ENCODE measurements at regions not wholly inside any gene's neighbourhood (a gene's known extent, or its start where the extent isn't known, plus 50 kb on each side); places are given as distances from the start of the nearest gene placed in this dataset.

GRCh38 chr22:27412866-27413445, 388.6 kb downstream of the MN1 start:
- 87% methylated on average over 7 of the region's 7 CpGs for WGBS
- no peaks in the 10 kb centered on the region for H3K36me3 ChIP-seq (ENCODE audit: insufficient read depth)
- no peak overlapping the region for H3K27ac ChIP-seq (ENCODE audit: low read depth)
- no peak for DNase-seq (ENCODE audit: extremely low spot score)
- no peaks in the 10 kb centered on the region for H3K4me1 ChIP-seq (ENCODE audit: insufficient read depth)
- H3K4me3 ChIP-seq (ENCODE audit: low read depth, low read length), result no peak overlapping the region

GRCh38 chr22:27413702-27414101, 387.9 kb downstream of the MN1 start:
- H3K4me1 ChIP-seq (ENCODE audit: insufficient read depth), result no peaks in the 10 kb centered on the region
- 87% methylated on average over 3 of the region's 3 CpGs for WGBS
- no peaks in the 10 kb centered on the region for H3K36me3 ChIP-seq (ENCODE audit: insufficient read depth)
- DNase-seq (ENCODE audit: extremely low spot score), result no peak
- no peak overlapping the region for H3K27ac ChIP-seq (ENCODE audit: low read depth)
- no peak overlapping the region for H3K4me3 ChIP-seq (ENCODE audit: low read depth, low read length)

- no peak overlapping the region for H3K27ac ChIP-seq (ENCODE audit: low read depth)
- H3K4me3 ChIP-seq (ENCODE audit: low read depth, low read length), result no peak overlapping the region
- no peaks in the 10 kb centered on the region for H3K36me3 ChIP-seq (ENCODE audit: insufficient read depth)
- no peak for DNase-seq (ENCODE audit: extremely low spot score)
- 21% methylated on average over 12 of the region's 12 CpGs for WGBS
- no peaks in the 10 kb centered on the region for H3K4me1 ChIP-seq (ENCODE audit: insufficient read depth)
Measured at GRCh38 chr22:27416511-27417420, 384.8 kb downstream of the MN1 start.

- H3K4me3 ChIP-seq (ENCODE audit: low read depth, low read length), result no peak overlapping the region
- 82% methylated on average over 5 of the region's 5 CpGs for WGBS
- no peak overlapping the region for H3K27ac ChIP-seq (ENCODE audit: low read depth)
- DNase-seq (ENCODE audit: extremely low spot score), result no peak
- no peaks in the 10 kb centered on the region for H3K36me3 ChIP-seq (ENCODE audit: insufficient read depth)
- H3K4me1 ChIP-seq (ENCODE audit: insufficient read depth), result no peaks in the 10 kb centered on the region
Measured at GRCh38 chr22:27417421-27417814, 384.1 kb downstream of the MN1 start.

- Histone ChIP-seq H3K36me3 (ENCODE audit: insufficient read depth) (no peaks in the 10 kb centered on the region), H3K27ac (ENCODE audit: low read depth) (no peak overlapping the region), H3K4me3 (ENCODE audit: low read depth, low read length) (no peak overlapping the region), H3K4me1 (ENCODE audit: insufficient read depth) (no peaks in the 10 kb centered on the region)
- WGBS, result 69% methylated on average over 7 of the region's 7 CpGs
- no peak for DNase-seq (ENCODE audit: extremely low spot score)
Measured at GRCh38 chr22:27418261-27418660, 383.3 kb downstream of the MN1 start.

DNA sequence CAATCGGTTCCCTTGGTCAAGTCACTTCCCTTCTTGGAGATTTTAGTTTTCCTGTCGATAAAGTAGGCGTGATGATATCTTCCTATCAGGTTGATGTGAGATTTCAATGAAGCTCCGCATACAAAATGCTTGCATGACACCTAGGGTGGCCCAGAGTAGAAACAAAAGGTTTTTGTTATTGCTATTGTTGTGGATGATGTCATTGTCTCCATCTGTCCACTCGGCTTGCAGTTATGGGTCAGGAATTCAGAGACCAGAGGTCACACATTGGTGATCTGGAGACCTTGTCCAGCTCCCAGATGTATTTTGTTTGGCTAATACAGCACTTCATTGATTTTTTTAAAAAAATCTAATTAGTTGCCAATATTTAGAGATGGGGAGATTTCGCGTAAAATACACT, 382.1 kb downstream of the MN1 start:
- WGBS, result 85% methylated on average over 7 of the region's 7 CpGs
- H3K4me3 ChIP-seq (ENCODE audit: low read depth, low read length), result no peak overlapping the region
- no peak overlapping the region for H3K27ac ChIP-seq (ENCODE audit: low read depth)
- no peak for DNase-seq (ENCODE audit: extremely low spot score)
- H3K36me3 ChIP-seq (ENCODE audit: insufficient read depth), result no peaks in the 10 kb centered on the region
- no peaks in the 10 kb centered on the region for H3K4me1 ChIP-seq (ENCODE audit: insufficient read depth)

GRCh38 chr22:27420195-27420816, 381.2 kb downstream of the MN1 start:
- Histone ChIP-seq H3K36me3 (ENCODE audit: insufficient read depth) (no peaks in the 10 kb centered on the region), H3K4me1 (ENCODE audit: insufficient read depth) (no peaks in the 10 kb centered on the region), H3K27ac (ENCODE audit: low read depth) (no peak overlapping the region), H3K4me3 (ENCODE audit: low read depth, low read length) (no peak overlapping the region)
- WGBS, result 69% methylated on average over 6 of the region's 6 CpGs
- DNase-seq (ENCODE audit: extremely low spot score), result no peak

DNA sequence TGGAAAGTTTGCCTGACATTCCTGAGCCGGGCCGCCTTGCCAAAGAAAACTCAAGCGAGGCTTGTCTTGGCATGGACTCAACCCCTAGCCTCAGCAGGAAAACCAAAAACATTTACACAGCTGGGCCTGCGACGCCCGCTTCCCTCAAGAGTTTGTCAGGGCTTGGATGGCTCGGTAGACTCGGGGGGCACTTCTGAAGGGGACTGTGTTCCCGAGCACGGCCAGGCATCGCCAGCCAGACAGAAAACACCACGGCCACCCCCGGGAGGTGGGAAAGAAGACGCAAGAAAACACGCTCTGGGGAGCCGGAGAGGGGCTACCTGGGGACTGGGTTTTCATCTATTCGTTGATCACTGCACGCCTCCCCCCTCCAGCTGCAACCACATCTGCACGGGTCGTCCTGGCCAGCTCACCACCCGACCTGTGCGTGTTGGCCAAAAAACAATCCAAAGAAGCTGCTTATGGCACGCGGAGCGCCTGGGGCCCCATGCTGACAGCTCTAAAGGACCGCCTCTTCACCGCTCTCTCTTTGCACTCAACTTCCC, 380.7 kb downstream of the MN1 start:
- H3K36me3 ChIP-seq (ENCODE audit: insufficient read depth), result no peaks in the 10 kb centered on the region
- 14% methylated on average over 27 of the region's 27 CpGs for WGBS
- no peaks in the 10 kb centered on the region for H3K4me1 ChIP-seq (ENCODE audit: insufficient read depth)
- no peak overlapping the region for H3K4me3 ChIP-seq (ENCODE audit: low read depth, low read length)
- H3K27ac ChIP-seq (ENCODE audit: low read depth), result no peak overlapping the region
- peak; percentile 74 for DNase-seq (ENCODE audit: extremely low spot score)

- DNase-seq (ENCODE audit: extremely low spot score), result no peak
- H3K4me3 ChIP-seq (ENCODE audit: low read depth, low read length), result no peak overlapping the region
- H3K36me3 ChIP-seq (ENCODE audit: insufficient read depth), result no peaks in the 10 kb centered on the region
- no peak overlapping the region for H3K27ac ChIP-seq (ENCODE audit: low read depth)
- no peaks in the 10 kb centered on the region for H3K4me1 ChIP-seq (ENCODE audit: insufficient read depth)
Measured at GRCh38 chr22:27422442-27422841, 379.1 kb downstream of the MN1 start.

DNA sequence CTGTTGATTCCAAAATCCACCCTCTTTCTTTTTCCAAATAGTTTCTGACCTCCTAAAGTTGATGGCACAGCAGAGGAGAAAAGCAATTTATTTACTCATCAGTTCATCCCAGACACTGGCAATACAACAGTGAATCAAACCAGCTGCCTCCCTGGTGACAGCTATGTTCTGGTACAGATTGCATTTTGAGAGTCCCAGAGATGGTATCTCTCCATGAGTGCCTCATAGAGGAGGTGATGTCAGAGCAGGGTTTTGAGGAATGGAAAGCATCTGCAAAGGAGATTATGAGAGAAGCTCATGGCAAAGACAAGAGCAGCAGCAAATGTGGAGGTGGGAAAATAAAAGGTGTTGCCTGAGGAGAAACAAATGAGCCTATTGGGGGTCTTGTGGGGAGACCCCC, 377.2 kb downstream of the MN1 start:
- H3K27ac ChIP-seq (ENCODE audit: low read depth), result no peak overlapping the region
- no peaks in the 10 kb centered on the region for H3K36me3 ChIP-seq (ENCODE audit: insufficient read depth)
- no peak overlapping the region for H3K4me3 ChIP-seq (ENCODE audit: low read depth, low read length)
- no peaks in the 10 kb centered on the region for H3K4me1 ChIP-seq (ENCODE audit: insufficient read depth)
- no peak for DNase-seq (ENCODE audit: extremely low spot score)

GRCh38 chr22:27429476-27429875, 372.1 kb downstream of the MN1 start:
- no peak for DNase-seq (ENCODE audit: extremely low spot score)
- WGBS, result 94% methylated on average over 10 of the region's 10 CpGs
- no peak overlapping the region for H3K4me3 ChIP-seq (ENCODE audit: low read depth, low read length)
- H3K4me1 ChIP-seq (ENCODE audit: insufficient read depth), result no peaks in the 10 kb centered on the region
- no peaks in the 10 kb centered on the region for H3K36me3 ChIP-seq (ENCODE audit: insufficient read depth)
- no peak overlapping the region for H3K27ac ChIP-seq (ENCODE audit: low read depth)

DNA sequence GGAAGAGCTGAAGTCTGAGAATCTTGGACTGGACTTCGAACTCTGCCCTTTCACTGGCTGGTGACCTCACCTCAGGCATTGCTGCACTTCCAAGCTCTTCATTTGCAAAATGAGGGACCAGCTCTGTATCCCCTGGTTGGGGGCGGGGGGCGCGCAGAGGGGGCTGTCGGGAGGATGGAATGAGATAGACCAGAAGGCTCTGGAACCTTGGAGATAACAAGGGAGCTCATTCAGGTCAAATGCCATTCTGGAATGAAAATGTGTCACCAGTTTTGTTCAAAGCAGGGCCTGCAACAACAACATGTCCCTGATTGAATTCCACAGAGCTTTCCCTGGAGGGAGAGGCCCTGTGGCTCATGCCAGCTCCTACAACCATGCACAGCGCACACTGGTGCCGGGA, 370.5 kb downstream of the MN1 start:
- H3K4me3 ChIP-seq (ENCODE audit: low read depth, low read length), result no peak overlapping the region
- no peaks in the 10 kb centered on the region for H3K36me3 ChIP-seq (ENCODE audit: insufficient read depth)
- H3K4me1 ChIP-seq (ENCODE audit: insufficient read depth), result no peaks in the 10 kb centered on the region
- no peak for DNase-seq (ENCODE audit: extremely low spot score)
- WGBS, result 72% methylated on average over 7 of the region's 7 CpGs
- H3K27ac ChIP-seq (ENCODE audit: low read depth), result no peak overlapping the region

DNA sequence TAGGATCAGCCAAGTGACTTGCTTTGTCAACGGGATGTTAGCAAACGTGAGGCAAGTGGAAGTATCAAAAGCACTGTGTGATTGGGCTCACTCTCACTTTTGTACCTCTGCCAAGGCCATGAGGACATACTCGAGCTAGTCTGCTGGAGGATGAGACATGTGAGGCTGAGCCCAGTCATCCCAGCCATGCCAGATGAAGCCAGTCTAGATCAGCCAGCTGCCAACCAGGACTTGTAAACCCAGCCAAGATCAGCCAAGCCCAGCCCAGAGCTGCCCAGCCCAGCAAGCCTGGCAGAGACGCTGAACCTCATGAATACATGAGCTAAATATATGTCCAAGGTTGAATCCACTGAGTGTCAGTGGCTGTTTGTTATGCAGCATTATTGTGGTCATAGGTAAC, 369.7 kb downstream of the MN1 start:
- 82% methylated on average over 4 of the region's 4 CpGs for WGBS
- no peak overlapping the region for H3K27ac ChIP-seq (ENCODE audit: low read depth)

DNA sequence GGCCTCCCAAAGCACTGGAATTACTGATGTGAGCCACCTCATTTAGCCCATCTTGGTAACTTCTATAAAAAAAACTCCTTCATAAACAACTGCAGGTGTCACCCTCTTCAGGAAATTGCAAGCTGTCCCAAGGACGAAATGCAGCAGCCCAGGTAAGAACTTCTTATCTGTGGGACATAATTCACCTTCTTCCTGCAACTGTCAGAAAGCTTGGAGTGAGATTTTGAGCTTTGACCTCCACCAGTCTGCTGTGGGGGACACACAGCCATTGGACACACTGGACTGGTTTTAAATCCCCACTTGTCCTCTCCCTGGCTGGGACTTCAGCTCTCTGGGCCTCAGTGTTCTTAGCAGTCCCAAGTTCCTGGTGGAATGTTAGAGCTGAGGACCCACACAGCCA, 368.5 kb downstream of the MN1 start:
- WGBS, result 85% methylated on average over 1 of the region's 1 CpG
- H3K27ac ChIP-seq (ENCODE audit: low read depth), result no peak overlapping the region

More for the DNA sequence above, 369.7 kb downstream of the MN1 start:
- H3K4me1 ChIP-seq (ENCODE audit: insufficient read depth), result no peaks in the 10 kb centered on the region
- no peaks in the 10 kb centered on the region for H3K36me3 ChIP-seq (ENCODE audit: insufficient read depth)
- H3K4me3 ChIP-seq (ENCODE audit: low read depth, low read length), result no peak overlapping the region
- DNase-seq (ENCODE audit: extremely low spot score), result no peak

More for the DNA sequence above, 368.5 kb downstream of the MN1 start:
- no peaks in the 10 kb centered on the region for H3K4me1 ChIP-seq (ENCODE audit: insufficient read depth)
- no peak overlapping the region for H3K4me3 ChIP-seq (ENCODE audit: low read depth, low read length)
- no peaks in the 10 kb centered on the region for H3K36me3 ChIP-seq (ENCODE audit: insufficient read depth)
- no peak for DNase-seq (ENCODE audit: extremely low spot score)
